Neuronal stem cell (in vitro differentiated cells): ENCODE measurements at regions not wholly inside any gene's neighbourhood (a gene's known extent, or its start where the extent isn't known, plus 50 kb on each side); places are given as distances from the start of the nearest gene placed in this dataset.

Experiments used
- DNase-seq: peaks from one replicate; pipeline ENCODE4 v3.0.0-alpha.2; 2013; ENCODE audit warnings: low spot score
- H2AFZ ChIP-seq: one replicate; pipeline ENCODE4 v1.6.1; 2013; ENCODE audit warnings: mild to moderate bottlenecking, low read length, inconsistent platforms
- H2AK5ac ChIP-seq: 2 replicates; pipeline ENCODE4 v1.6.1; 2013; ENCODE audit warnings: low read depth, mild to moderate bottlenecking, inconsistent platforms, low read length, moderate library complexity, mixed read lengths
- H2BK120ac ChIP-seq: 2 replicates; pipeline ENCODE4 v1.6.1; 2013; ENCODE audit warnings: low read depth, mild to moderate bottlenecking, inconsistent platforms, low read length, moderate library complexity, mixed read lengths
- H2BK12ac ChIP-seq: one replicate; pipeline ENCODE4 v1.6.1; 2013; ENCODE audit warnings: low read length, inconsistent platforms
- H2BK15ac ChIP-seq: 2 replicates; pipeline ENCODE4 v1.6.1; 2013; ENCODE audit warnings: mild to moderate bottlenecking, low read length, inconsistent platforms, mixed read lengths
- H2BK5ac ChIP-seq: one replicate; pipeline ENCODE4 v1.6.1; 2013; ENCODE audit warnings: inconsistent platforms, mild to moderate bottlenecking, low read length, moderate library complexity
- H3K14ac ChIP-seq: one replicate; pipeline ENCODE4 v1.6.1; 2013; ENCODE audit warnings: low read length, inconsistent platforms
- H3K18ac ChIP-seq: 2 replicates; pipeline ENCODE4 v1.6.1; 2013; ENCODE audit warnings: low read length, inconsistent platforms
- H3K23ac ChIP-seq: 2 replicates; pipeline ENCODE4 v1.6.1; 2013; ENCODE audit warnings: low read depth, mild to moderate bottlenecking, mixed read lengths, low read length, inconsistent platforms; ENCODE audit not compliant: poor library complexity
- H3K27ac ChIP-seq: replicated peaks from 3 replicates; pipeline ENCODE4 v1.5.1; 2013; ENCODE audit warnings: low read length, inconsistent platforms
- H3K27me3 ChIP-seq, 3 experiments: 2 replicates each; pipeline ENCODE4 v1.6.1; 2013; ENCODE audit warnings: low read length in 3 of 3, mild to moderate bottlenecking in 2 of 3, inconsistent platforms in 1 of 3, low read depth in 1 of 3, mixed read lengths in 1 of 3, moderate library complexity in 1 of 3; ENCODE audit not compliant: control insufficient read depth in 3 of 3, insufficient read depth in 3 of 3
- H3K36me3 ChIP-seq, 2 donors: replicated peaks in 1 of 2; 2 replicates each; pipeline ENCODE4 v1.6.1; 2013; ENCODE audit warnings: low read length in 2 of 2; ENCODE audit not compliant: control insufficient read depth in 2 of 2, insufficient read depth in 2 of 2
- H3K4ac ChIP-seq: 2 replicates; pipeline ENCODE4 v1.6.1; 2013; ENCODE audit warnings: inconsistent platforms, mild to moderate bottlenecking, low read length, moderate library complexity
- H3K4me1 ChIP-seq, 2 donors: 1 replicate in 1 of 2; 2 replicates in 1 of 2; pipeline ENCODE4 v1.6.1; 2013; ENCODE audit warnings: low read length in 2 of 2, low read depth in 1 of 2; ENCODE audit not compliant: control insufficient read depth in 2 of 2, insufficient read depth in 1 of 2
- H3K4me2 ChIP-seq: one replicate; pipeline ENCODE4 v1.6.1; 2013; ENCODE audit warnings: mild to moderate bottlenecking, low read length, inconsistent platforms; ENCODE audit not compliant: insufficient read depth, poor library complexity, severe bottlenecking
- H3K4me3 ChIP-seq, 2 donors: 2 replicates each; pipeline ENCODE4 v1.5.1; 2013; ENCODE audit warnings: low read length in 2 of 2, mild to moderate bottlenecking in 2 of 2, inconsistent platforms in 1 of 2, moderate library complexity in 1 of 2
- H3K79me1 ChIP-seq: one replicate; pipeline ENCODE4 v1.6.1; 2013; ENCODE audit warnings: low read depth, mild to moderate bottlenecking, inconsistent platforms, low read length, moderate library complexity
- H3K9ac ChIP-seq: one replicate; pipeline ENCODE4 v1.6.1; 2013; ENCODE audit warnings: mild to moderate bottlenecking, low read depth, low read length, inconsistent platforms; ENCODE audit not compliant: poor library complexity
- H3K9me3 ChIP-seq, 2 donors: replicated peaks in 1 of 2; 2 replicates each; pipeline versions ENCODE3 to v1.6.1; 2013; ENCODE audit warnings: low read length in 2 of 2, mild to moderate bottlenecking in 2 of 2, inconsistent platforms in 1 of 2, low read depth in 1 of 2, mixed read lengths in 1 of 2, moderate library complexity in 1 of 2; ENCODE audit not compliant: control insufficient read depth in 2 of 2, insufficient read depth in 1 of 2
- H4K8ac ChIP-seq: one replicate; pipeline ENCODE4 v1.6.1; 2013; ENCODE audit warnings: low read depth, mild to moderate bottlenecking, inconsistent platforms, low read length, moderate library complexity
- H4K91ac ChIP-seq: one replicate; pipeline ENCODE4 v1.6.1; 2013; ENCODE audit warnings: low read length, low read depth, mild to moderate bottlenecking, inconsistent platforms; ENCODE audit not compliant: poor library complexity
- WGBS, 2 donors: extraction: QIAGEN DNeasy Blood & Tissue Kit; methylation state at CpG; one replicate each; pipeline ENCODE4 v1.1.7; 2013; ENCODE audit warnings: missing lambda C conversion rate in 2 of 2, mixed read lengths in 1 of 2; ENCODE audit not compliant: insufficient read length in 2 of 2, insufficient replicate concordance in 1 of 2; ENCODE audit errors: extremely low coverage in 2 of 2; 5-methylcytosine and 5-hydroxymethylcytosine counted together

- H4K91ac ChIP-seq = no peak overlapping the region
- no peak overlapping the region for H2BK15ac ChIP-seq
- no peaks in the 10 kb centered on the region for H3K27me3 ChIP-seq
- no peak overlapping the region for H2AFZ ChIP-seq
- H2BK12ac ChIP-seq = no peak overlapping the region
- no peak overlapping the region for H3K4ac ChIP-seq
- no peak overlapping the region for H3K4me2 ChIP-seq
- no peak overlapping the region for H3K23ac ChIP-seq
- no peak overlapping the region for H3K4me3 ChIP-seq
- DNase-seq = no peak
- no peak overlapping the region for H3K9ac ChIP-seq
- no peak overlapping the region for H2BK5ac ChIP-seq
- no peak overlapping the region for H2AK5ac ChIP-seq
- no peaks in the 10 kb centered on the region for H3K79me1 ChIP-seq
- H3K4me1 ChIP-seq = no peaks in the 10 kb centered on the region
- no peak overlapping the region for H3K18ac ChIP-seq
- no peak overlapping the region for H3K14ac ChIP-seq
- no peak overlapping the region for H4K8ac ChIP-seq
- peaks cover 1 to 8% of the 10 kb centered on the region in 2 donors for H3K9me3 ChIP-seq
- no peak overlapping the region for H2BK120ac ChIP-seq
- H3K36me3 ChIP-seq = no peaks in the 10 kb centered on the region
- H3K27ac ChIP-seq = no peak overlapping the region
Observed at GRCh38 chr4:132683957-132684356, 465.1 kb upstream of the PCDH10 start.

GRCh38 chr4:132691026-132691425, 458.1 kb upstream of the PCDH10 start:
- Histone ChIP-seq H4K91ac (no peak overlapping the region), H3K27ac (no peak overlapping the region), H3K79me1 (no peaks in the 10 kb centered on the region), H2AK5ac (no peak overlapping the region), H4K8ac (no peak overlapping the region), H2BK15ac (no peak overlapping the region), H2BK12ac (no peak overlapping the region), H2BK120ac (no peak overlapping the region), H3K14ac (no peak overlapping the region), H3K4me1 (no peaks in the 10 kb centered on the region), H3K4me2 (no peak overlapping the region), H3K27me3 (no peaks in the 10 kb centered on the region), H3K4ac (no peak overlapping the region), H3K4me3 (no peak overlapping the region), H3K36me3 (no peaks in the 10 kb centered on the region), H2BK5ac (no peak overlapping the region), H3K9me3 (peaks cover 0 to 2% of the 10 kb centered on the region in 2 donors), H2AFZ (no peak overlapping the region), H3K9ac (no peak overlapping the region), H3K23ac (no peak overlapping the region), H3K18ac (no peak overlapping the region)
- no CpG with 5 or more reads among the region's 2 CpGs for WGBS, 2 donors
- DNase-seq = no peak

- Histone ChIP-seq H3K4me3 (no peak overlapping the region), H3K9me3 (peaks cover 0 to 2% of the 10 kb centered on the region in 2 donors), H3K27me3 (no peaks in the 10 kb centered on the region), H3K79me1 (no peaks in the 10 kb centered on the region), H3K4me1 (no peaks in the 10 kb centered on the region), H3K9ac (no peak overlapping the region), H2BK120ac (no peak overlapping the region), H3K4ac (no peak overlapping the region), H3K36me3 (no peaks in the 10 kb centered on the region), H3K4me2 (no peak overlapping the region), H3K23ac (no peak overlapping the region), H2BK15ac (no peak overlapping the region), H3K18ac (no peak overlapping the region), H2BK12ac (no peak overlapping the region), H2AFZ (no peak overlapping the region), H3K14ac (no peak overlapping the region), H3K27ac (no peak overlapping the region), H2AK5ac (no peak overlapping the region), H2BK5ac (no peak overlapping the region), H4K91ac (no peak overlapping the region), H4K8ac (no peak overlapping the region)
- WGBS, 2 donors = no CpG with 5 or more reads among the region's 2 CpGs
- no peak for DNase-seq
Observed at GRCh38 chr4:132691668-132692067, 457.4 kb upstream of the PCDH10 start.

- no peak overlapping the region for H2AFZ ChIP-seq
- no peak overlapping the region for H3K18ac ChIP-seq
- no peak for DNase-seq
- H3K23ac ChIP-seq = no peak overlapping the region
- H3K79me1 ChIP-seq = no peaks in the 10 kb centered on the region
- H2BK15ac ChIP-seq = no peak overlapping the region
- H3K36me3 ChIP-seq = no peaks in the 10 kb centered on the region
- no peak overlapping the region for H3K14ac ChIP-seq
- H3K4ac ChIP-seq = no peak overlapping the region
- no peaks in the 10 kb centered on the region for H3K4me1 ChIP-seq
- H3K27ac ChIP-seq = no peak overlapping the region
- H3K27me3 ChIP-seq = no peaks in the 10 kb centered on the region
- no peak overlapping the region for H2BK12ac ChIP-seq
- H3K4me3 ChIP-seq = no peak overlapping the region
- H4K91ac ChIP-seq = no peak overlapping the region
- H2BK5ac ChIP-seq = no peak overlapping the region
- no peak overlapping the region for H3K9ac ChIP-seq
- H4K8ac ChIP-seq = no peak overlapping the region
- H2AK5ac ChIP-seq = no peak overlapping the region
- no peak overlapping the region for H3K4me2 ChIP-seq
- no peak overlapping the region for H2BK120ac ChIP-seq
- H3K9me3 ChIP-seq = peaks cover 0 to 2% of the 10 kb centered on the region in 2 donors
Observed at GRCh38 chr4:132694775-132695174, 454.3 kb upstream of the PCDH10 start.
